ENCODE measurements at regions not wholly inside any gene's neighbourhood (a gene's known extent, or its start where the extent isn't known, plus 50 kb on each side); places are given as distances from the start of the nearest gene placed in this dataset.

DNA sequence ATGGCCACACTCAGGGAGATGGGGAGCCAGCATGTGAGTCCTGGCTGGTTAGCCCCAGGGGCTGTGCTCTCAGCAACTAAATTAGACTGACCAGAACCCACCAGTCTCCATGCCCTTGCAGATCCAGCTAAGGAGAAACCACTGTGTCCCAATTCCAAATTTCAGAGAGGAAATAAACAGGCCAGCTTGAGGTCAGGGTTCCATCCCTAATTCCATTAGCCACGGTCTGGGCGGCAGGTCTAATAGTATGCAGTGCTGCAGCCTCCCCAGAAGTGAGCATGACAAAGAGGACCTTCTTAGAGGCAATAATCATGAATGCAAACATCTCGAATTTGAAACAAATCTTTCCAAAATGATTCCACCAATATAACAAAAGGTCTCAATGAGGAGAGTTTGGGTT, 671.2 kb downstream of the BCL11A start:
- TF ChIP-seq, protein P1, sequence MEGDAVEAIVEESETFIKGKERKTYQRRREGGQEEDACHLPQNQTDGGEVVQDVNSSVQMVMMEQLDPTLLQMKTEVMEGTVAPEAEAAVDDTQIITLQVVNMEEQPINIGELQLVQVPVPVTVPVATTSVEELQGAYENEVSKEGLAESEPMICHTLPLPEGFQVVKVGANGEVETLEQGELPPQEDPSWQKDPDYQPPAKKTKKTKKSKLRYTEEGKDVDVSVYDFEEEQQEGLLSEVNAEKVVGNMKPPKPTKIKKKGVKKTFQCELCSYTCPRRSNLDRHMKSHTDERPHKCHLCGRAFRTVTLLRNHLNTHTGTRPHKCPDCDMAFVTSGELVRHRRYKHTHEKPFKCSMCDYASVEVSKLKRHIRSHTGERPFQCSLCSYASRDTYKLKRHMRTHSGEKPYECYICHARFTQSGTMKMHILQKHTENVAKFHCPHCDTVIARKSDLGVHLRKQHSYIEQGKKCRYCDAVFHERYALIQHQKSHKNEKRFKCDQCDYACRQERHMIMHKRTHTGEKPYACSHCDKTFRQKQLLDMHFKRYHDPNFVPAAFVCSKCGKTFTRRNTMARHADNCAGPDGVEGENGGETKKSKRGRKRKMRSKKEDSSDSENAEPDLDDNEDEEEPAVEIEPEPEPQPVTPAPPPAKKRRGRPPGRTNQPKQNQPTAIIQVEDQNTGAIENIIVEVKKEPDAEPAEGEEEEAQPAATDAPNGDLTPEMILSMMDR (IDR thresholded peaks at IDR 0.05; ENCODE audit: low read length): no peak
- no peak for TF ChIP-seq EZH2 (IDR thresholded peaks at IDR 0.05; ENCODE audit: borderline replicate concordance, low read length)

Data from OCI-LY1 (cell line).